ENCODE measurements at regions not wholly inside any gene's neighbourhood (a gene's known extent, or its start where the extent isn't known, plus 50 kb on each side); places are given as distances from the start of the nearest gene placed in this dataset.

GRCh38 chr18:70405052-70405451 lies 116.2 kb downstream of the SOCS6 start:
- TF ChIP-seq POLR2AphosphoS5 (IDR thresholded peaks at IDR 0.05; ENCODE audit: low read depth, low read length): no peak
- TF ChIP-seq TAF1 (IDR thresholded peaks at IDR 0.05; ENCODE audit: borderline replicate concordance, insufficient read depth, low read length): no peak
- TF ChIP-seq, protein P1, sequence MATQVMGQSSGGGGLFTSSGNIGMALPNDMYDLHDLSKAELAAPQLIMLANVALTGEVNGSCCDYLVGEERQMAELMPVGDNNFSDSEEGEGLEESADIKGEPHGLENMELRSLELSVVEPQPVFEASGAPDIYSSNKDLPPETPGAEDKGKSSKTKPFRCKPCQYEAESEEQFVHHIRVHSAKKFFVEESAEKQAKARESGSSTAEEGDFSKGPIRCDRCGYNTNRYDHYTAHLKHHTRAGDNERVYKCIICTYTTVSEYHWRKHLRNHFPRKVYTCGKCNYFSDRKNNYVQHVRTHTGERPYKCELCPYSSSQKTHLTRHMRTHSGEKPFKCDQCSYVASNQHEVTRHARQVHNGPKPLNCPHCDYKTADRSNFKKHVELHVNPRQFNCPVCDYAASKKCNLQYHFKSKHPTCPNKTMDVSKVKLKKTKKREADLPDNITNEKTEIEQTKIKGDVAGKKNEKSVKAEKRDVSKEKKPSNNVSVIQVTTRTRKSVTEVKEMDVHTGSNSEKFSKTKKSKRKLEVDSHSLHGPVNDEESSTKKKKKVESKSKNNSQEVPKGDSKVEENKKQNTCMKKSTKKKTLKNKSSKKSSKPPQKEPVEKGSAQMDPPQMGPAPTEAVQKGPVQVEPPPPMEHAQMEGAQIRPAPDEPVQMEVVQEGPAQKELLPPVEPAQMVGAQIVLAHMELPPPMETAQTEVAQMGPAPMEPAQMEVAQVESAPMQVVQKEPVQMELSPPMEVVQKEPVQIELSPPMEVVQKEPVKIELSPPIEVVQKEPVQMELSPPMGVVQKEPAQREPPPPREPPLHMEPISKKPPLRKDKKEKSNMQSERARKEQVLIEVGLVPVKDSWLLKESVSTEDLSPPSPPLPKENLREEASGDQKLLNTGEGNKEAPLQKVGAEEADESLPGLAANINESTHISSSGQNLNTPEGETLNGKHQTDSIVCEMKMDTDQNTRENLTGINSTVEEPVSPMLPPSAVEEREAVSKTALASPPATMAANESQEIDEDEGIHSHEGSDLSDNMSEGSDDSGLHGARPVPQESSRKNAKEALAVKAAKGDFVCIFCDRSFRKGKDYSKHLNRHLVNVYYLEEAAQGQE (IDR thresholded peaks at IDR 0.05; ENCODE audit: insufficient read depth in 1 of 2, low read depth in 2 of 2, low read length in 2 of 2): no peak

Measured in PFSK-1 (cell line).